H9 (cell line): ENCODE measurements at regions not wholly inside any gene's neighbourhood (a gene's known extent, or its start where the extent isn't known, plus 50 kb on each side); places are given as distances from the start of the nearest gene placed in this dataset.

ENCODE experiments used
- DNase-seq: peaks from one replicate; pipeline ENCODE4 v3.0.0-alpha.2; 2017
- H2AFZ ChIP-seq: one replicate; pipeline ENCODE4 v1.6.1; 2013; ENCODE audit warnings: mild to moderate bottlenecking, low read length, control low read depth, moderate library complexity
- H2AK5ac ChIP-seq: 2 replicates; pipeline ENCODE4 v1.6.1; 2013; ENCODE audit warnings: low read length, control low read depth, mixed read lengths; ENCODE audit not compliant: insufficient read length
- H2BK120ac ChIP-seq: one replicate; pipeline ENCODE4 v1.6.1; 2013; ENCODE audit warnings: low read depth, mild to moderate bottlenecking, low read length, control low read depth, inconsistent platforms; ENCODE audit not compliant: poor library complexity, severe bottlenecking
- H2BK12ac ChIP-seq: 2 replicates; pipeline ENCODE4 v1.6.1; 2013; ENCODE audit warnings: low read length, control low read depth, mixed read lengths, low read depth; ENCODE audit not compliant: insufficient read length
- H2BK15ac ChIP-seq: 2 replicates; pipeline ENCODE4 v1.6.1; 2013; ENCODE audit warnings: low read depth, low read length, control low read depth
- H2BK20ac ChIP-seq: one replicate; pipeline ENCODE4 v1.6.1; 2013; ENCODE audit warnings: low read depth, mild to moderate bottlenecking, low read length, control low read depth, inconsistent platforms; ENCODE audit not compliant: poor library complexity, severe bottlenecking
- H2BK5ac ChIP-seq: 2 replicates; pipeline ENCODE4 v1.6.1; 2013; ENCODE audit warnings: low read length, control low read depth, mixed read lengths; ENCODE audit not compliant: insufficient read length
- H3K14ac ChIP-seq: 2 replicates; pipeline ENCODE4 v1.6.1; 2013; ENCODE audit warnings: low read length, control low read depth; ENCODE audit not compliant: insufficient read depth
- H3K18ac ChIP-seq: 2 replicates; pipeline ENCODE4 v1.6.1; 2013; ENCODE audit warnings: low read depth, mild to moderate bottlenecking, mixed read lengths, low read length, control low read depth; ENCODE audit not compliant: insufficient read length
- H3K23ac ChIP-seq: 2 replicates; pipeline ENCODE4 v1.6.1; 2013; ENCODE audit warnings: low read length, control low read depth, mixed read lengths, low read depth; ENCODE audit not compliant: insufficient read length
- H3K23me2 ChIP-seq: 2 replicates; pipeline ENCODE4 v1.6.1; 2013; ENCODE audit warnings: low read depth, mild to moderate bottlenecking, mixed read lengths, low read length, control low read depth; ENCODE audit not compliant: insufficient read length, poor library complexity, severe bottlenecking
- H3K27ac ChIP-seq: 2 replicates; pipeline ENCODE4 v1.5.1; 2013; ENCODE audit warnings: low read length, control low read depth, mixed read lengths, low read depth; ENCODE audit not compliant: insufficient read length
- H3K27me3 ChIP-seq: 2 replicates; pipeline ENCODE4 v1.6.1; 2013; ENCODE audit warnings: low read length, control low read depth, inconsistent platforms; ENCODE audit not compliant: insufficient read depth
- H3K4ac ChIP-seq: 2 replicates; pipeline ENCODE4 v1.6.1; 2013; ENCODE audit warnings: low read depth, mild to moderate bottlenecking, control low read depth, inconsistent platforms, low read length, moderate library complexity
- H3K4me1 ChIP-seq: 2 replicates; pipeline ENCODE4 v1.6.1; 2013; ENCODE audit warnings: low read length, control low read depth, inconsistent platforms; ENCODE audit not compliant: insufficient read depth
- H3K4me2 ChIP-seq: 2 replicates; pipeline ENCODE4 v1.6.1; 2013; ENCODE audit warnings: low read length, control low read depth, mixed read lengths; ENCODE audit not compliant: insufficient read length, insufficient read depth
- H3K56ac ChIP-seq: 2 replicates; pipeline ENCODE4 v1.6.1; 2013; ENCODE audit warnings: low read depth, mild to moderate bottlenecking, mixed read lengths, low read length, control low read depth; ENCODE audit not compliant: insufficient read length
- H3K79me1 ChIP-seq: 2 replicates; pipeline ENCODE4 v1.6.1; 2013; ENCODE audit warnings: low read depth, mild to moderate bottlenecking, moderate library complexity, low read length, control low read depth, inconsistent platforms; ENCODE audit not compliant: insufficient read depth, poor library complexity, severe bottlenecking
- H3K79me2 ChIP-seq: 2 replicates; pipeline ENCODE4 v1.6.1; 2013; ENCODE audit warnings: low read length, control low read depth, inconsistent platforms; ENCODE audit not compliant: insufficient read depth
- H3K9ac ChIP-seq: 2 replicates; pipeline ENCODE4 v1.6.1; 2013; ENCODE audit warnings: low read length, control low read depth, mixed read lengths; ENCODE audit not compliant: insufficient read length; ENCODE audit errors: extremely low read depth
- H3K9me3 ChIP-seq: one replicate; pipeline ENCODE4 v1.6.1; 2013; ENCODE audit warnings: low read depth, low read length, inconsistent platforms; ENCODE audit not compliant: control insufficient read depth
- H3T11ph ChIP-seq: one replicate; pipeline ENCODE4 v1.6.1; 2013; ENCODE audit warnings: mild to moderate bottlenecking, low read length, control low read depth, inconsistent platforms
- H4K20me1 ChIP-seq: one replicate; pipeline ENCODE4 v1.6.1; 2013; ENCODE audit not compliant: control insufficient read depth, insufficient read length, insufficient read depth
- H4K5ac ChIP-seq: 2 replicates; pipeline ENCODE4 v1.6.1; 2013; ENCODE audit warnings: low read depth, mild to moderate bottlenecking, mixed read lengths, low read length, control low read depth; ENCODE audit not compliant: insufficient read length
- H4K8ac ChIP-seq: replicated peaks from 2 replicates; pipeline ENCODE4 v1.6.1; 2013; ENCODE audit warnings: low read length, control low read depth, mixed read lengths, low read depth; ENCODE audit not compliant: insufficient read length
- H4K91ac ChIP-seq: 2 replicates; pipeline ENCODE4 v1.6.1; 2013; ENCODE audit warnings: low read depth, mild to moderate bottlenecking, moderate library complexity, mixed read lengths, low read length, control low read depth; ENCODE audit not compliant: insufficient read length
- H3K27ac Mint-ChIP-seq, 3 experiments: 2 replicates in 2 of 3; 3 replicates in 1 of 3; pipeline ENCODE4 v1.8.0; 2020 to 2021; ENCODE audit warnings: mixed read lengths in 3 of 3, mild to moderate bottlenecking in 1 of 3, moderate library complexity in 1 of 3
- H3K27me3 Mint-ChIP-seq: 2 replicates; pipeline ENCODE4 v1.8.0; 2021; ENCODE audit warnings: low read depth, mild to moderate bottlenecking, moderate library complexity, mixed read lengths
- H3K36me3 Mint-ChIP-seq, 3 experiments: 2 replicates in 2 of 3; 3 replicates in 1 of 3; pipeline ENCODE4 v1.8.0; 2020 to 2021; ENCODE audit warnings: low read depth in 3 of 3, mixed read lengths in 3 of 3; ENCODE audit not compliant: insufficient read depth in 1 of 3
- H3K4me1 Mint-ChIP-seq, 2 experiments: 2 replicates each; pipeline ENCODE4 v1.8.0; 2020; ENCODE audit warnings: mixed read lengths in 2 of 2
- H3K4me3 Mint-ChIP-seq, 2 experiments: 2 replicates in 1 of 2; 3 replicates in 1 of 2; pipeline ENCODE4 v1.8.0; 2020 to 2021; ENCODE audit warnings: mild to moderate bottlenecking in 2 of 2, mixed read lengths in 2 of 2, moderate library complexity in 1 of 2
- H3K9me3 Mint-ChIP-seq, 2 experiments: 2 replicates in 1 of 2; 3 replicates in 1 of 2; pipeline ENCODE4 v1.8.0; 2020; ENCODE audit warnings: mild to moderate bottlenecking in 2 of 2, mixed read lengths in 2 of 2, moderate library complexity in 1 of 2
- WGBS: extraction: QIAGEN DNeasy Blood & Tissue Kit; methylation state at CpG from one replicate; pipeline ENCODE4 v1.1.7; 2013; ENCODE audit warnings: missing lambda C conversion rate, low lambda C conversion rate, mixed read lengths; ENCODE audit not compliant: insufficient read length; ENCODE audit errors: extremely low coverage; 5-methylcytosine and 5-hydroxymethylcytosine counted together
- TF ChIP-seq, protein P1 (sequence below): fragments of 200-600 bp; sonication (generic); conservative IDR thresholded peaks from 3 replicates; pipeline ENCODE4 v1.8.0; 2021; ENCODE audit warnings: antibody characterized with exemption, mild to moderate bottlenecking

DNA sequence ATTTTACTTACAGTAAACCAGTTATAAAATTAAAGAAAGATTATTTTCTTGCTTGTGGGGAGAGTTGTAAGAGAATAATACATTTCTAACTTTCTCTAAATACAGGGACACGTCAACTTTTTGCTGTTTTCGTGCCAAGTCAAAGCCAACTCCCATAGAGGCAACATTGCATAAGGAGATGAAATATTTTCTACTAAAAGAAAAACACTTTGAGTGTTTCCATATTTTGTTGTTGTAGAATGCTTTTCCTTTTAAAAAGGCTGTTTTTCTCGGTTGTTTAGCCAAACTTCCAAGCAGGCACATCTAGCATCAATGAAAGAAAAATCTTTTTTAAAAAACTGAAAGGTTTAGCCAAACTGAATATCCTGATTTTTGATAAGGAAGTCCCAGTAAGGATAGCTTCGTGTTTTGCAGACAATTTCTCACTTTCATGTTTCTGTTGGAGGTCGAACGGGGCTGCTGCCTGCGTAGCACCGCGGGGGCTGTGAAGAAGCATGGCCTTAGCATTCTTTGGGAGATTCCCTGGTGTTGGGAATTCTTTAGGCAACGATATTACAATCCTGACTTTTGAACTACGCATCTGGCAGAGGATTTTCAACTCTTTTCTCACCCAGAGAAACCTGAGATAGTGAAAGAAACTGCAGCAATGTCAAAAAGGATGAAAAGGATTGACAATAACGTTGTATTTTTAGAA lies 108.1 kb upstream of the FBXL7 start:
- Histone ChIP-seq H3K56ac (no peak overlapping the region), H3K79me1 (no peaks in the 10 kb centered on the region), H3K27me3 (no peaks in the 10 kb centered on the region), H3K4ac (no peak overlapping the region), H2AFZ (no peak overlapping the region), H4K91ac (no peak overlapping the region), H4K5ac (no peak overlapping the region), H3K4me1 (no peaks in the 10 kb centered on the region), H3K27ac (no peak overlapping the region), H3K14ac (no peak overlapping the region), H2BK5ac (no peak overlapping the region), H2BK12ac (no peak overlapping the region), H2AK5ac (no peak overlapping the region), H4K8ac (no peak overlapping the region), H2BK15ac (no peak overlapping the region), H3T11ph (no peak overlapping the region), H3K9ac (no peak overlapping the region), H3K9me3 (no peaks in the 10 kb centered on the region), H3K18ac (no peak overlapping the region), H4K20me1 (no peaks in the 10 kb centered on the region), H3K79me2 (no peaks in the 10 kb centered on the region), H3K23me2 (no peaks in the 10 kb centered on the region), H3K4me2 (no peak overlapping the region), H2BK20ac (no peak overlapping the region), H3K23ac (no peak overlapping the region), H2BK120ac (no peak overlapping the region)
- H3K36me3 Mint-ChIP-seq: peaks cover 4 to 16% (median 9%) of the 10 kb centered on the region in 3 experiments
- H3K27ac Mint-ChIP-seq: no peak overlapping the region
- H3K4me1 Mint-ChIP-seq: peaks cover 3 to 11% of the 10 kb centered on the region in 2 experiments; a peak in 3 of 4 replicates
- DNase-seq: no peak
- H3K9me3 Mint-ChIP-seq: peaks cover 11% of the 10 kb centered on the region in 2 experiments; a peak in 4 of 5 replicates
- TF ChIP-seq, protein P1, sequence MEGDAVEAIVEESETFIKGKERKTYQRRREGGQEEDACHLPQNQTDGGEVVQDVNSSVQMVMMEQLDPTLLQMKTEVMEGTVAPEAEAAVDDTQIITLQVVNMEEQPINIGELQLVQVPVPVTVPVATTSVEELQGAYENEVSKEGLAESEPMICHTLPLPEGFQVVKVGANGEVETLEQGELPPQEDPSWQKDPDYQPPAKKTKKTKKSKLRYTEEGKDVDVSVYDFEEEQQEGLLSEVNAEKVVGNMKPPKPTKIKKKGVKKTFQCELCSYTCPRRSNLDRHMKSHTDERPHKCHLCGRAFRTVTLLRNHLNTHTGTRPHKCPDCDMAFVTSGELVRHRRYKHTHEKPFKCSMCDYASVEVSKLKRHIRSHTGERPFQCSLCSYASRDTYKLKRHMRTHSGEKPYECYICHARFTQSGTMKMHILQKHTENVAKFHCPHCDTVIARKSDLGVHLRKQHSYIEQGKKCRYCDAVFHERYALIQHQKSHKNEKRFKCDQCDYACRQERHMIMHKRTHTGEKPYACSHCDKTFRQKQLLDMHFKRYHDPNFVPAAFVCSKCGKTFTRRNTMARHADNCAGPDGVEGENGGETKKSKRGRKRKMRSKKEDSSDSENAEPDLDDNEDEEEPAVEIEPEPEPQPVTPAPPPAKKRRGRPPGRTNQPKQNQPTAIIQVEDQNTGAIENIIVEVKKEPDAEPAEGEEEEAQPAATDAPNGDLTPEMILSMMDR: no peak
- H3K4me3 Mint-ChIP-seq: no peak overlapping the region
- WGBS: no CpG with 5 or more reads among the region's 12 CpGs
- no peaks in the 10 kb centered on the region for H3K27me3 Mint-ChIP-seq
